Upper lobe of right lung (tissue), 1 donor: ENCODE measurements at regions not wholly inside any gene's neighbourhood (a gene's known extent, or its start where the extent isn't known, plus 50 kb on each side); places are given as distances from the start of the nearest gene placed in this dataset.

Source experiments
- ATAC-seq: fragments of 200-7000 bp; cut with Tn5 transposase; one replicate; pipeline ENCODE4 v1.9.1; 2020; ENCODE audit warnings: mild to moderate bottlenecking, moderate library complexity
- DNase-seq: peaks from one replicate; pipeline ENCODE4 v3.0.0-alpha.2; 2020
- H3K27ac ChIP-seq: fragments of 200-600 bp; one replicate; pipeline ENCODE4 v1.8.0; 2022
- H3K27me3 ChIP-seq: fragments of 200-600 bp; one replicate; pipeline ENCODE4 v1.8.0; 2022; ENCODE audit warnings: mild to moderate bottlenecking
- H3K36me3 ChIP-seq: fragments of 200-600 bp; one replicate; pipeline ENCODE4 v1.8.0; 2022
- H3K4me1 ChIP-seq: fragments of 200-600 bp; one replicate; pipeline ENCODE4 v1.8.0; 2022
- H3K4me3 ChIP-seq: fragments of 200-600 bp; one replicate; pipeline ENCODE4 v1.8.0; 2022; ENCODE audit warnings: mild to moderate bottlenecking
- H3K9me3 ChIP-seq: fragments of 200-600 bp; one replicate; pipeline ENCODE4 v1.8.0; 2022
- intact Hi-C: fragments of 100-400 bp; cut with DNase I; formaldehyde crosslinking; loops from one replicate; pipeline ENCODE4 v1.11.0; 2022
- TF ChIP-seq, protein P1 (sequence below): fragments of 200-600 bp; IDR thresholded peaks from one replicate; pipeline ENCODE4 v1.8.0; 2022; ENCODE audit warnings: antibody characterized with exemption
- donor health status: DM: no; HTN: yes; CAD: no; lungs with severe emphysema.

DNA sequence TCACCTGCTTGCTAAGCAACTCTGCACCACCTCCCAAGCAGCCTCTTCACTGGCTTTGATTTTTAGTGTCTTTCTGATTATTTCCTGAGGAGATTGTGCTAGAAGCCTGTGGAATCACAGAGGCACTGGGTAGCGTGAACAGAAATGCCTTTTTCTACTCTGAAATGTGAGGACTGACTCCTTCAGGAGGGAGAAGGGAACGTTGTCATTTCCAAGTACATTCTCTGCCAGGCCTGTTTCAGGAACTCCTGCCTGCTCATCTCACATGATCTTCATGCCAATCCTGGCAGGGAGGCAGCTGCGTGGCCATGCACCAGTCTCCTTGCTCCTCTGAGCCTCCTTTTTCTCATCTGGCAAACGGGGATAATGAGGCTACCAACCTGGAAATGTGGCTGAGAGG is 49.8 kb upstream of the PRDM11 start:
- ATAC-seq (no peak), DNase-seq (no peak)
- Histone ChIP-seq H3K4me3 (no peak overlapping the region), H3K27ac (no peak overlapping the region), H3K9me3 (no peaks in the 10 kb centered on the region), H3K4me1 (peaks cover 18% of the 10 kb centered on the region), H3K36me3 (no peaks in the 10 kb centered on the region), H3K27me3 (no peaks in the 10 kb centered on the region)
- TF ChIP-seq, protein P1, sequence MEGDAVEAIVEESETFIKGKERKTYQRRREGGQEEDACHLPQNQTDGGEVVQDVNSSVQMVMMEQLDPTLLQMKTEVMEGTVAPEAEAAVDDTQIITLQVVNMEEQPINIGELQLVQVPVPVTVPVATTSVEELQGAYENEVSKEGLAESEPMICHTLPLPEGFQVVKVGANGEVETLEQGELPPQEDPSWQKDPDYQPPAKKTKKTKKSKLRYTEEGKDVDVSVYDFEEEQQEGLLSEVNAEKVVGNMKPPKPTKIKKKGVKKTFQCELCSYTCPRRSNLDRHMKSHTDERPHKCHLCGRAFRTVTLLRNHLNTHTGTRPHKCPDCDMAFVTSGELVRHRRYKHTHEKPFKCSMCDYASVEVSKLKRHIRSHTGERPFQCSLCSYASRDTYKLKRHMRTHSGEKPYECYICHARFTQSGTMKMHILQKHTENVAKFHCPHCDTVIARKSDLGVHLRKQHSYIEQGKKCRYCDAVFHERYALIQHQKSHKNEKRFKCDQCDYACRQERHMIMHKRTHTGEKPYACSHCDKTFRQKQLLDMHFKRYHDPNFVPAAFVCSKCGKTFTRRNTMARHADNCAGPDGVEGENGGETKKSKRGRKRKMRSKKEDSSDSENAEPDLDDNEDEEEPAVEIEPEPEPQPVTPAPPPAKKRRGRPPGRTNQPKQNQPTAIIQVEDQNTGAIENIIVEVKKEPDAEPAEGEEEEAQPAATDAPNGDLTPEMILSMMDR, result no peak
- intact Hi-C loops, result no loop called here
